Keratinocyte (primary cell): ENCODE measurements at regions not wholly inside any gene's neighbourhood (a gene's known extent, or its start where the extent isn't known, plus 50 kb on each side); places are given as distances from the start of the nearest gene placed in this dataset.

ENCODE experiments used
- DNase-seq: peaks from one replicate; pipeline ENCODE4 v3.0.0-alpha.2; 2011; ENCODE audit warnings: low read depth, missing footprints, low spot score
- FAIRE-seq: peaks from 2 replicates; lab custom pipeline; 2011; peaks lifted over from hg19 to GRCh38; lab: Jason Lieb, UNC
- H2AFZ ChIP-seq: 2 replicates; pipeline ENCODE4 v1.6.0; 2012; ENCODE audit warnings: low read length, control low read depth, inconsistent platforms; ENCODE audit not compliant: control insufficient read depth
- H3K27ac ChIP-seq: 2 replicates; pipeline ENCODE4 v1.5.1; 2011; ENCODE audit warnings: low read length; ENCODE audit not compliant: control insufficient read depth, insufficient read depth
- H3K27me3 ChIP-seq: 3 replicates; pipeline ENCODE4 v1.6.0; 2011; ENCODE audit warnings: low read length; ENCODE audit not compliant: control insufficient read depth, insufficient read depth; ENCODE audit errors: extremely low read depth
- H3K36me3 ChIP-seq, 2 experiments: 2 replicates in 1 of 2; 3 replicates in 1 of 2; pipeline ENCODE4 v1.5.1; 2011; ENCODE audit warnings: low read length in 2 of 2, mild to moderate bottlenecking in 1 of 2; ENCODE audit not compliant: control insufficient read depth in 2 of 2, insufficient read depth in 2 of 2; ENCODE audit errors: extremely low read depth in 1 of 2
- H3K4me1 ChIP-seq: 3 replicates; pipeline ENCODE4 v1.5.1; 2011; ENCODE audit warnings: low read length; ENCODE audit not compliant: control insufficient read depth, insufficient read depth; ENCODE audit errors: extremely low read depth
- H3K4me2 ChIP-seq: 3 replicates; pipeline ENCODE4 v1.6.0; 2011; ENCODE audit warnings: low read depth, low read length; ENCODE audit not compliant: control insufficient read depth, insufficient read depth; ENCODE audit errors: extremely low read depth
- H3K4me3 ChIP-seq, 3 experiments: fragments of 200-600 bp in 1 of 3; sonication (generic) in 1 of 3; 2 replicates in 2 of 3; 3 replicates in 1 of 3; pipeline ENCODE4 v1.5.1; 2011 to 2016; ENCODE audit warnings: low read length in 3 of 3, mild to moderate bottlenecking in 3 of 3, control low read depth in 2 of 3, inconsistent platforms in 1 of 3, low read depth in 1 of 3, mixed read lengths in 1 of 3, mixed run types in 1 of 3, moderate library complexity in 1 of 3; ENCODE audit not compliant: control insufficient read depth in 2 of 3, insufficient read depth in 2 of 3; ENCODE audit errors: extremely low read depth in 1 of 3
- H3K79me2 ChIP-seq: 2 replicates; pipeline ENCODE4 v1.6.0; 2012; ENCODE audit warnings: low read length; ENCODE audit not compliant: control insufficient read depth, insufficient read depth
- H3K9ac ChIP-seq: 3 replicates; pipeline ENCODE4 v1.6.0; 2011; ENCODE audit warnings: low read length; ENCODE audit not compliant: control insufficient read depth, insufficient read depth; ENCODE audit errors: extremely low read depth
- H3K9me1 ChIP-seq: 3 replicates; pipeline ENCODE4 v1.6.0; 2011; ENCODE audit warnings: low read length; ENCODE audit not compliant: control insufficient read depth, insufficient read depth; ENCODE audit errors: extremely low read depth
- H3K9me3 ChIP-seq: 2 replicates; pipeline ENCODE4 v1.5.1; 2012; ENCODE audit warnings: low read depth, low read length; ENCODE audit not compliant: control insufficient read depth
- H4K20me1 ChIP-seq: 3 replicates; pipeline ENCODE4 v1.6.0; 2011; ENCODE audit warnings: low read length; ENCODE audit not compliant: control insufficient read depth, insufficient read depth; ENCODE audit errors: extremely low read depth
- CTCF ChIP-seq, 3 experiments: IDR thresholded peaks in 1 of 3; conservative IDR thresholded peaks in 1 of 3; optimal IDR thresholded peaks in 1 of 3; 2 replicates in 2 of 3; 3 replicates in 1 of 3; pipeline versions ENCODE3 to v1.5.1; 2011; ENCODE audit warnings: low read length in 3 of 3, mild to moderate bottlenecking in 3 of 3, moderate library complexity in 2 of 3, control low read depth in 1 of 3, inconsistent platforms in 1 of 3; ENCODE audit not compliant: insufficient read depth in 2 of 3; ENCODE audit errors: extremely low read depth in 1 of 3
- EZH2 ChIP-seq: IDR thresholded peaks from one replicate; pipeline ENCODE4 v1.6.1; 2012; ENCODE audit warnings: inconsistent platforms, mild to moderate bottlenecking, low read length, moderate library complexity
- dilution Hi-C: fragments of 300-500 bp; cut with MboI; formaldehyde crosslinking; loops from one replicate; pipeline ENCODE4 v1.7.0; 2020; ENCODE audit warnings: low sequenced_read_pairs; ENCODE audit not compliant: extremely low pct_ligation_motif_present

- Histone ChIP-seq H3K9me3 (no peaks in the 10 kb centered on the region), H2AFZ (no peak overlapping the region), H3K9me1 (no peaks in the 10 kb centered on the region), H3K4me3 (no peak overlapping the region), H3K4me1 (peaks cover 5% of the 10 kb centered on the region), H3K36me3 (no peaks in the 10 kb centered on the region), H3K27ac (no peak overlapping the region), H3K9ac (no peak overlapping the region), H3K79me2 (no peaks in the 10 kb centered on the region), H3K4me2 (no peak overlapping the region), H4K20me1 (no peaks in the 10 kb centered on the region), H3K27me3 (no peaks in the 10 kb centered on the region)
- DNase-seq (no peak), FAIRE-seq (no peak)
- no peak for TF ChIP-seq CTCF (optimal IDR thresholded peaks at IDR 0.05 in 1 of 3, IDR thresholded peaks at IDR 0.05 in 1 of 3, conservative IDR thresholded peaks at IDR 0.05 in 1 of 3; ENCODE audit: extremely low read depth in 1 of 3, insufficient read depth in 2 of 3, low read length in 3 of 3)
- no peak for TF ChIP-seq EZH2
- dilution Hi-C loops: no loop called here
Measured at GRCh38 chr18:22542406-22542835, 124.7 kb upstream of the CTAGE1 start.

GRCh38 chr18:22543769-22544168, 126.1 kb upstream of the CTAGE1 start:
- Histone ChIP-seq H3K4me3 (no peak overlapping the region), H3K36me3 (no peaks in the 10 kb centered on the region), H3K4me1 (peaks cover 5% of the 10 kb centered on the region), H2AFZ (no peak overlapping the region), H3K79me2 (no peaks in the 10 kb centered on the region), H3K9ac (no peak overlapping the region), H3K27ac (no peak overlapping the region), H4K20me1 (no peaks in the 10 kb centered on the region), H3K27me3 (no peaks in the 10 kb centered on the region), H3K9me1 (no peaks in the 10 kb centered on the region), H3K9me3 (no peaks in the 10 kb centered on the region), H3K4me2 (no peak overlapping the region)
- TF ChIP-seq CTCF (optimal IDR thresholded peaks at IDR 0.05 in 1 of 3, IDR thresholded peaks at IDR 0.05 in 1 of 3, conservative IDR thresholded peaks at IDR 0.05 in 1 of 3; ENCODE audit: extremely low read depth in 1 of 3, insufficient read depth in 2 of 3, low read length in 3 of 3) (no peak), EZH2 (no peak)
- FAIRE-seq (peak; percentile 44), DNase-seq (no peak)
- dilution Hi-C loops: no loop called here
